ENCODE measurements at regions not wholly inside any gene's neighbourhood (a gene's known extent, or its start where the extent isn't known, plus 50 kb on each side); places are given as distances from the start of the nearest gene placed in this dataset.
"Not testable (repeated sequence)": the region's sequence is repeated elsewhere in the genome, so short reads cannot be mapped to it uniquely, and the experiment has no call there.

GRCh38 chr9:81791076-81791475 lies 101.7 kb upstream of the TLE1 start:
- TF ChIP-seq CTCF (IDR thresholded peaks at IDR 0.05; ENCODE audit: control insufficient read depth, insufficient read depth, low read depth, low read length, missing control alignments): no peak
- DNase-seq (ENCODE audit: low read depth): no peak
- no peak overlapping the region for H3K4me3 ChIP-seq (ENCODE audit: control insufficient read depth, low read depth, low read length)

- DNase-seq (ENCODE audit: low read depth): no peak
- no peak for TF ChIP-seq CTCF (IDR thresholded peaks at IDR 0.05; ENCODE audit: control insufficient read depth, insufficient read depth, low read depth, low read length, missing control alignments)
- no peak overlapping the region for H3K4me3 ChIP-seq (ENCODE audit: control insufficient read depth, low read depth, low read length)
Observed at GRCh38 chr9:81798606-81799005, 109.3 kb upstream of the TLE1 start.

DNA sequence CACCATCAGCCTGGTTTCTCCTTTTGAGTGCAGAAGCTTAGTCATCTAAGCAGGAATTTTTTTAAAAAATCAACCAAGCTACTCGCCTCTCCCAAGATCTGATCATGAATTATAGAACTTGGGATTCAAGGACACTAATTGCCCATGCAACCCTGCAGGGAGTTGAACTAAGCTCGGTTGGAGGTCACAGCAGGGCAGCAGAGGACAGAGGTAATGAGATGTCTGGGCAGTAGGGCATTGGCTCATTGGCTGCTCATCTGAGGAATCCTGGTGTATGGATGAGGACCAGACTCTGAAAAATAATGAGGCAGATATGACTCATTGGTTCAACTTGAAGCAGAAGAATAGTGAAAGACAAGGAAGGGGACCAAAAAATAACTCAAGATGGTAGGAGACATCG lies 111.8 kb upstream of the TLE1 start:
- TF ChIP-seq CTCF (IDR thresholded peaks at IDR 0.05; ENCODE audit: control insufficient read depth, insufficient read depth, low read depth, low read length, missing control alignments): no peak
- no peak overlapping the region for H3K4me3 ChIP-seq (ENCODE audit: control insufficient read depth, low read depth, low read length)
- DNase-seq (ENCODE audit: low read depth): no peak

GRCh38 chr9:81804306-81804705 lies 115.0 kb upstream of the TLE1 start:
- no peak for DNase-seq (ENCODE audit: low read depth)
- H3K4me3 ChIP-seq (ENCODE audit: control insufficient read depth, low read depth, low read length): no peak overlapping the region
- TF ChIP-seq CTCF (IDR thresholded peaks at IDR 0.05; ENCODE audit: control insufficient read depth, insufficient read depth, low read depth, low read length, missing control alignments): no peak

- H3K4me3 ChIP-seq (ENCODE audit: control insufficient read depth, low read depth, low read length); DNase-seq (ENCODE audit: low read depth): not testable (repeated sequence)
Observed at GRCh38 chr9:81811688-81812087, 116.5 kb upstream of the SPATA31D4 start.

- H3K4me3 ChIP-seq (ENCODE audit: control insufficient read depth, low read depth, low read length): no peak overlapping the region
- no peak for DNase-seq (ENCODE audit: low read depth)
- no peak for TF ChIP-seq CTCF (IDR thresholded peaks at IDR 0.05; ENCODE audit: control insufficient read depth, insufficient read depth, low read depth, low read length, missing control alignments)
Observed at GRCh38 chr9:81814401-81814793, 113.8 kb upstream of the SPATA31D4 start.

DNA sequence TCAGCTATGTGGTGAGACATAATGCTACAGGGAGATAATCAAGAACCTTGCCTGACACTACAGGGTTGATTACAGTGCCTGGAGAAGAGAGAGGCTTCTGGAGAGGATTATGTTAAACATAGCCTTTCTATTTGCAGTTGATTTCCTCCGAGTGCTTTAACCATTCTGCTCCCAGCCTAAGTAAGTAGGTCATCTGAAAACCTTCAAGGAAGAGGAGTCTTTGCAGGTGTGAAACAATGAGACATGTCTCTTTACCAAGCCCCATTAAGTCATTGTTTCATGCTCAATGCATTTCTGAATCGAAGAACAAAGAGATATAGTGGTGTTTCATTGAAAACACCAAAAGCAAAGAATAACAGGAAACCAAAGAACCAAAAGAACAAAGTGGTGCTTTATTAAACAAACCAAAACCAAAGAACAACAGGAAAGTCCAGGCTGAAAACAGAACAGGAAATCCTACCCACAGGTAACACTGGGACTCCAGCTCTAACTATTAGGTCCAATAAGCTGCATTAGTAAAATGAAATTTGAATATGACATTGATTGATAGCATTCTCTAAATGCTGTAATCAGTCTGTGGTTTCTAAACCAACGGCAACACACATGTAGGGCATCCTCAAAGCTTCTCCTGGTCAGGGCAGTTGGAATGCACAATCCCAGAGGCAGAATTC lies 113.3 kb upstream of the SPATA31D4 start:
- TF ChIP-seq CTCF (IDR thresholded peaks at IDR 0.05; ENCODE audit: control insufficient read depth, insufficient read depth, low read depth, low read length, missing control alignments): no peak
- no peak overlapping the region for H3K4me3 ChIP-seq (ENCODE audit: control insufficient read depth, low read depth, low read length)
- no peak for DNase-seq (ENCODE audit: low read depth)
